GM18505 (cell line): ENCODE measurements at regions not wholly inside any gene's neighbourhood (a gene's known extent, or its start where the extent isn't known, plus 50 kb on each side); places are given as distances from the start of the nearest gene placed in this dataset.

Experiments
- ATAC-seq: cut with Tn5 transposase; IDR thresholded peaks from one replicate; pipeline ENCODE4 v1.9.1; 2021; ENCODE audit not compliant: unreplicated experiment
- POLR2A ChIP-seq: IDR thresholded peaks from 4 replicates; pipeline ENCODE4 v1.6.1; 2011; ENCODE audit warnings: borderline replicate concordance; ENCODE audit not compliant: insufficient read depth, insufficient read length; ENCODE audit errors: extremely low read depth

GRCh38 chr2:7795778-7796563 lies 878.8 kb downstream of the RNF144A start:
- no peak for ATAC-seq
- no peak for TF ChIP-seq POLR2A

- ATAC-seq, result no peak
- TF ChIP-seq POLR2A, result no peak
Observed at GRCh38 chr2:7800031-7800430, 881.8 kb upstream of the ID2 start.

GRCh38 chr2:7801212-7801611 lies 880.6 kb upstream of the ID2 start:
- no peak for ATAC-seq
- no peak for TF ChIP-seq POLR2A

GRCh38 chr2:7803515-7803914 lies 878.3 kb upstream of the ID2 start:
- ATAC-seq, result no peak
- TF ChIP-seq POLR2A, result no peak

- ATAC-seq, result no peak
- TF ChIP-seq POLR2A, result no peak
Observed at GRCh38 chr2:7809640-7810039, 872.2 kb upstream of the ID2 start.

- no peak for ATAC-seq
- no peak for TF ChIP-seq POLR2A
Observed at GRCh38 chr2:7811073-7811472, 870.8 kb upstream of the ID2 start.

GRCh38 chr2:7812231-7812995 lies 869.4 kb upstream of the ID2 start:
- no peak for TF ChIP-seq POLR2A
- ATAC-seq, result no peak

- TF ChIP-seq POLR2A, result no peak
- no peak for ATAC-seq
Observed at GRCh38 chr2:7813541-7814292, 868.1 kb upstream of the ID2 start.

GRCh38 chr2:7815726-7816125 lies 866.1 kb upstream of the ID2 start:
- ATAC-seq, result no peak
- TF ChIP-seq POLR2A, result no peak

GRCh38 chr2:7816233-7816632 lies 865.6 kb upstream of the ID2 start:
- no peak for ATAC-seq
- TF ChIP-seq POLR2A, result no peak

GRCh38 chr2:7816944-7817343 lies 864.9 kb upstream of the ID2 start:
- no peak for ATAC-seq

GRCh38 chr2:7819316-7819715 lies 862.5 kb upstream of the ID2 start:
- ATAC-seq, result no peak
- TF ChIP-seq POLR2A, result no peak

More at GRCh38 chr2:7816944-7817343, 864.9 kb upstream of the ID2 start:
- TF ChIP-seq POLR2A, result no peak

- ATAC-seq, result no peak
- TF ChIP-seq POLR2A, result no peak
Observed at GRCh38 chr2:7819850-7820249, 862.0 kb upstream of the ID2 start.

GRCh38 chr2:7824211-7824610 lies 857.6 kb upstream of the ID2 start:
- no peak for ATAC-seq
- TF ChIP-seq POLR2A, result no peak

- no peak for TF ChIP-seq POLR2A
- ATAC-seq, result peak; percentile 65
Observed at GRCh38 chr2:7825591-7826312, 856.1 kb upstream of the ID2 start.
